NCI-H82 treated with DMSO at 0.1 percent for 48 hours (cell line): ENCODE measurements at regions not wholly inside any gene's neighbourhood (a gene's known extent, or its start where the extent isn't known, plus 50 kb on each side); places are given as distances from the start of the nearest gene placed in this dataset.

Experiments used
- DNase-seq: peaks from one replicate; lab custom pipeline; 2025; ENCODE audit not compliant: unreplicated experiment; lab: John Stamatoyannopoulos, UW

DNA sequence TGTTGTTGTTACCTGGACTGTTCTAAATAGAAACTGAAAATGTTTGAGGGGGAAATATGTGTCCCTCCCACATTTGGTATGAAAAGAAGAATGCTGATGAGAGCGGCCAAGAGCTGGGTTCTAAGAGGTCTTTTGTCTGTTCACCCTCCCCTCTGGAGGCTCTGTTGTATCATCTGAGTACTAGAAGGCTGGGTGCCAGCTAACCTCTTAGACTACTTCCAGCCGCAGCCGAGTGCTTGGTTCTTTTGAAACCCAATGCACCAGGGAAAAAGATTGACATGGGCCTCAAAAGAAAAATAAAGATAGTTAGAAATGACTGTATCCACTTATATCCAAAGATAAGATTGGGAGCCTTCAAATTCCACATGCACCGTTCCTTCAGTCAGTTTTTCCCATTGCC lies 255.9 kb downstream of the TXNL1 start:
- no peak for DNase-seq

DNA sequence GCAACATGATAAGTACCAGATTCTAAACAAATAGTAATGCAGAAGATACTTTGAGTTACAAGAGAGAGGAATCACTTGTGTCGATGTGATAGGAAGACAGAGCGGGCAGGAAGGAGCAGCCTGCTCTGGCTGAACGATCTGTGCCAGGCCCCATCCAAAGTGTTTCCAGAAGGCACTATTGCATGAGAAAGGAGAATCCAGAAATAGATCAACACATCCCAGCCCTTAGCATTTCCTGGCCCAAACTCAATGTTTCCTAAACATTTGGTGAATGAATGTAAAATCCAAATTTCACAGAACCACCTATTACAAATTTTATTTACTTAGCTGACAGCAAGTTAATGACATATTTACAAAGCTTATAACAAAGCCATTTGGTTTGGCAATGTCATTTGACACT lies 257.2 kb downstream of the TXNL1 start:
- no peak for DNase-seq

DNA sequence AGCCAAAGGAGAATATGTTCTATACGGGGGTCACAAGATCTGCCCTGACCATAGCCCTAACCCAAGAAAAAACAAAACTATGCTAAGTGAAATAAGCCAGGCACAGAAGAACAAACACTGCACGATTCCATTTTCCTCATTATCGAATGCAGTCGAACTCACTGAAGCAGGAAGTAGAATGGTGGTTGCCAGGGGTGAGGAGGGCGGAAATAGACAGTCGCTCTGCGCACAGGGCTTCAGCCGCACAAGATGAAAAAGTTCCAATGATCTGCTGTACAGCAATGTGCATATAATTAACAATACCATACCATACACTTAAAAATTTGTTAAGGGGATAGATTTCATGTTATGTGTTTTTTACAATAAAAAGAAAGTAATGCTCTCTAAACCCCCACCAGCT lies 257.7 kb downstream of the TXNL1 start:
- DNase-seq: no peak

DNA sequence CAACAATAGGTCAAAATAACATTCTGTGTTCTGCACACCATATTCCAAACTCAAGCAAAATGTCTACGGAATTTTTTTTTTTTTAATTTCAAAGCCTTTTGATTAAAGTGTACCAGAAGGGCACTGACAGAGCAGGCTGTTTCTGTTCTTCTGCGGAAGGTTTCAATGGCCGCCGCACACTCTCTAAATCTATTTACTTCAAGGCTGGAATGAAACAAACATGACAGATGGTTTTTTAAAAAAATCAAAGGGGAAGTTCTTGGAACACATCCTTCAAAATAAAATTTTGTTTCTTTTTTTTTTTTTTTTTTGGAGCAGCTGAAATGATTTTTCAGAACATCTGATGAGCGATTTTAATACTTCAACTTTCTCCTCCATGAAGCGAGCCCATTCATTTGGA lies 259.1 kb downstream of the TXNL1 start:
- DNase-seq: no peak

DNA sequence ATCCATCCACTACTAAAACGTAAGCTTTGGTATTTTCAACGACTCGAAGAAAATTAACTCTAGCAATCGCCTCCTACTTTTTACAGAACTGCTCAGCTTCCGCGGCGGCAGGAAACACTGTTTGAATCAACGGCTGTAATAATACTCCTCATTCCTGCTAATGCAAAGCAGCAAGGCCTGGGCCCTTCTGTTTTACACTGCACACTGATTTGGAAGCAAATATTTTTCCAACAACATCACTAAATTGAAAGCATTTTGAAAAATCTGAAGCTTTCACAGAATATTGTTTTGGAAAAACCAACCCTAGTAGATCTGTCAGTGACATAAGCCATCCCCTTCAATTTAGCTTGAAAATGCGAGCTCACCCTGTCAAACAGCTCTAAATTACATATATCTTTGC lies 261.2 kb downstream of the TXNL1 start:
- DNase-seq: no peak

DNA sequence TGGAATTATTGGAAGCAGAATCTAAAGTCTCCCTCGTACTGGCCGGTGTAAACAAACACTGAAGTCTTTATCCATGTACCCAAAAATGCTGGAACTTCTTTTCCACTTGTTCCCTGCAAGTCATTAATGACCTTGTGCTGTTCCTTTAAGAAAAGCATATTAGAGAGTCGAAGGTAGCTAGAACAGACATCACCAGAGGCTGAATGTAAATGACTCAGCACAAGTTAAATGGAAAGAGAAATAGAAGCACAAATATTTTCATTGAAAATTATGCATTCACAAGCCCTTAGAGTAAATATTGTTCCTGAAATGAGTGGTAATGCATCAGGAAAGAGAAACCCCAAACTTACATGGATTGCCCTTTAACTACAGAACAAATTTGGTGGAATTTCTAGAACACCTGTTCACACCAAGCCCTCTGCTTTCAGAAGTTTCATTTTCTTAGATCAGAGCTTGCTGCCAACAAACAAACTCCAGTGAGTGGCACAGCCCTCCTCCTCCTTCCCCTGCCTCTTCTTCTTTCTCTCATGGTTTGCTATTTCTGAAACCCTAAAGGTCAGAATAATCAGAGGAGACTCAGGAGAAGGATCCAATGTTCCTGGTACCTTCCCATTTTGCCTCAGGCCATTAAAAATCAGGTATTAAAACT lies 264.3 kb downstream of the TXNL1 start:
- no peak for DNase-seq

DNA sequence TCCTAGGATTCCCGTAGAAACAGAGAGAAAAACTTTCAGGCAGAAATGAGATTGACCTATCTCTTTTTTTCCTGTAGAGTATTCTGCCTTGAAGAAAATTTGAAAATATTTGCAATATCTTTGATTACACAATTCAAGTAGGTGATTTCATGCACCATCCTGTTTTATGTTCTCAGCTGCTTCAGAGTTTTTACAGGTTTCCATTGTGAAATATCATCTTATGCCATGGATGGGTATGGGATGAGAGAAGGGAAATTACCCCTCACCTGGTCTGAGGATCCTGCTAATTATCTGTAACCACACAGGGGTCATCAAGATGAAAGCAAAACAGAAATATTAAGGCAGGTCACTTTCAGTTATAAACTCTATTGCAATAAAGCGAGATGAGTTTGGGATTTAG lies 264.8 kb downstream of the TXNL1 start:
- DNase-seq: no peak

DNA sequence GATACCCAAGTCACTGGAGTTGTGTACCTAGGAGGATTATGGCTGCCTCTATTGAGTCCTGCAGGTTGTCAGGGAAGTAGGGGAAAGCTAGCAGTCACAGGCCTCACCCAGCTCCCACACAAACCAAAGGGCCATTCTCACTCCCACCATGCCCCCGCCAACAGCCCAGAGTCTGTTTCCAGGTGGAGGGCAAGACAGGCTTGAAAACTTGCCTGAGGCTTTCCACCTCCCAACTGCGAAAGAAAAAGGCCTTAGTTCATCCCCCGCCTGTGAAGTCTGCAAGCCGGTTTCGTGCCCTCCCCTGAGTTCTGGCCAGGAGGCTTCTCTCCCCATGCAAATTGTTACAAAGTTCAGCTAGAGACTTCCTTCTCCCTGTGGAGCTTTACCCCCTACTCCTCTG lies 270.3 kb downstream of the TXNL1 start:
- DNase-seq: no peak

DNA sequence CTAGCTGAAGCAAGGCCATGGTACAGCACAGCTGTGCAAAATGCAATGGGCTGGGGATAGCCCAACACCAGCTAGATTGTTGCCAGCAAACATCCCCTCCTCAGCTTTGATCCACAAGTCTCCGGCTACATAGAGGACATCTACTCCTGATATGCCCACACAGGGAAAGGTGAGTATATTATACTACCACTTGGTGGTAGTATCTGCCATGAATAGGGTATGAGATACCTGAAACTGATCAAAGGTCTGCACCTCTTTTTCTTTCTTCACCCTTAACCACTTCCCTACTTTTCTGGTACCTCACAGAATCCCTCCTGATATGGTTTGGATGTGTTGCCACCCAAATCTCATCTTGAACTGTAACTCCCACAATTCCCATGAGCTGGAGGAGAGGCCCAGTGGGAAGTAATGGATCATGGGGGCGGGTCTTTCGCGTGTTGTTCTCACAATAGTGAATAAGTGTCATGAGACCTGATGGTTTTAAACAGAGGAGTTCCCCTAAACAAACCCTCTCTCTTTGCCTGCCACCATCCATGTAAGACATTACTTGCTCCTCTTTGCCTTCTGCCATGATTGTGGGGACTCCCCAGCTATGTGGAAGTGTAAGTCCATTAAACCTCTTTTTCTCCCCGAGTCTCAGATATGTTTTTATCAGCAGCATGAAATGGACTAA lies 279.6 kb downstream of the TXNL1 start:
- DNase-seq: no peak

DNA sequence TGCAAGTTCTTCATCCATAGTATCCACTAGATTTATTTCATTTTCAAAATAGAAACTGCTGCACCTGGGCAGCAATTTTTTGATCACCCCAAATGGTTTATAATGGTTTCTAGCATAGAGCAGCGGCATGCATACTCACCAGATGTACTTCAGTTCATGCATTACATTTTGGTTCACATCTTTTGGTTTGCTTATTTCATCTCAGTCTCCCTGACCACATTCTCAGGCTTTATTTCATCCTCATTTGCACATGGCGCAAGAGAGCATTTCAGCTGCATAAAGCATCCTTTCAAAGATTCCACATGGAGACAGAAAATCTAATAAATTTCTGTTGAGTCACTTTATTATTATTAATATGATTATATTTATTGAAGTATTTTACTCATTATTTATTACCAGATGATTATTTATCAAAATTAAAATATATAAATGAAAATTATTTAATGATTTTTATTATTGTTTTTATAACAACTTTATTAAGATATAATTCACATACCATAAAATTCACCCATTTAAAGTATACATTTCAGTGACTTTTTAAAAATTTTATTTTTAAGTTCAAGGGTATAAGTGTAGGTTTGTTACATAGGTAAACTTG lies 284.6 kb downstream of the TXNL1 start:
- no peak for DNase-seq

DNA sequence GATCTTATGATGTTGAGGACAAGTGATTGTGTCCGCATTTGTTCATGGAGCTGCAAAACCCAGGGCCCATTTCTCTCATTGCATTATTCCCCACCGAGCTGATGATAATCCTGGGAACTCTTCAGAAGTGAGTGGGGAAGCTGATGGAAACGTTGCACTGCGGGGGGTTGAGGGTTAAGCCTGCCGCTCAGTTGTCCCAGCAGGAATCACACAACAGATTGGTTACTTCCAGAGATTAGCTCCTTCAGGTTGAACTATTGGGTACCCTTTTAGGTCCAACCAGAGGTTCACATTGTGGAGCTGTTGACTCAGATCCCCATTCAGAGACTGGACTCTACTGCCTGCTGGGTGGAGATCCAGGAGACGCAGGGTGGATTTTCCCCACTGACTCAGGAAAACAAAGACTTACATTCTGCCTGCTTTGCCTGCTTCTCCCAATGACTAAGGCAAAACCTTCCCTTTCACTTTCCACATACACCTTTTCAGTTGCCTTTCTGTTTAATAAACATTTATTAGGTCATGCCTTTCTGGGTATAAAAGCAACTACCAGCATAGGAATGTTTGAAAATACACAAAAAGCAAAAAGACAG lies 286.4 kb downstream of the TXNL1 start:
- no peak for DNase-seq

DNA sequence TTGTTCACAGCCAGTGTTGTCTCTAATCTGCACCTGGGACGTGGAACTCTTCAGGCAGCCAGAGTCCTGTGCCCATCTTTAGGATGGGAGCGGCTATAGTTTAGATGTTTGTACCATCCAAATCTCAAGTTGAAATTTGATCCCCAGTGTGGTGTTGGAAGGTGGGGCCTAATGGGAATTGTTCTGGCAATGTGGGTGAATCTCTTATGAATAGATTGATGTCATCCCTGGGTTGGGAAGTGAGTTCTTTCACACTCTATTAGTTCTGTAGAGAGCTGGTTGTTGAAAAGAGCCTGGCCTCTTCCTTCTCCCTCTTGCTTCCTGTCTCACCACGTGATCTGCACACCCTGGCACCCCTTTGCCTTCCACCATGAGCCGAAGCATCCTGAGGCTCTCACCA lies 300.9 kb downstream of the TXNL1 start:
- DNase-seq: no peak

DNA sequence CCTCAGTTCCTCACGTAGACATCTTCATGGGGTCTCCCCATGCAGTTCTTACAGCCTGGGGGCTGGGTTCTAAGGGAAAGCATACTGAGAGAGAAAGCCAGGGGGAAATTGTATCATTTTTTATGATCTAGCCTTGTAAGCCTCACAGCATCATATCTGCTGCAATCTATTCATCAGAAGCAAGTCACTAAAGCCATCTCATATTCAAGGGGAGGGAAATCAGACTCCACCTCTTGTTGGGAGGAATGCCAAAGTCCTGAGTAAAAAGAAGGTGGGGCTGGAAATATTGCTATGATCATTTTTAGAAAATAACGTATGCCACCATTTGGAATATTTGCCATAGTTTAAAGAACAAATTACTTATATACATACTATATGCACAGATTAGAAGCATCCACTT lies 304.6 kb downstream of the TXNL1 start:
- DNase-seq: no peak

DNA sequence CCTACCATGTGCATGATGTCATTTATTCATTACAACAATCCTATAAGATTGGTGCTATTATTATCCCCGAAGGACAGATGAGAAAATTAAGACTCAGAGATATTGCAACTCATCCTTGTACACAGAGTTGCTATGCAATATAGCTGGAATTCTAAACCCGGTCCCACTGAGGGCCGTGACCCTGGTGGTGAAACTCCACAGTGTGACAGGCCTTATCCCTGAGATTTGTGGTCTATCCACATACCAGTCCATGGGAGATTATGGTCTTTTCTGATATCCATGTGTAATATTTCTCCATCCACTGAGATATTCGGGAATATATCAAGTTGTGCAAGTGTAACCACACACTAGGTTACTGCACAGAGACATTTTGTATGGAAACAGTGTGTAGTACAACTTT lies 305.2 kb downstream of the TXNL1 start:
- no peak for DNase-seq

DNA sequence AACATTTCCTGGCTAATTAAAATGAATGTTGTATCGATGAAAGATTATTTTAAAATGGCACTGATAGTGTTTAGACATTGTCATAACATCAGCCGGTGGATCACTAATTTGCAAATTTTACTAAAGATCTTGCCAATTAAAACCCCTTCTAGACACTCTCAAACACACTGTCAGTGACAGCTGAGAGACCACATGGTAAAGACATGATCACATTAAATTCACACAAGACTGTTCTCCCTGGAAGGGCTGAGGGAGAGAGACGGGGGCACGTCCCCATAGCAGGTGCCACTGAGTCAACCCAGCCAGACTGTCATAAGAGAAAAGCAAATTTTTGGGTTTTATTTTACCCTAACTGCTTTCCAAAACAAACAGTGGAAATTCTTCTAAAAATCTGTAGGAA lies 306.0 kb downstream of the TXNL1 start:
- DNase-seq: no peak

DNA sequence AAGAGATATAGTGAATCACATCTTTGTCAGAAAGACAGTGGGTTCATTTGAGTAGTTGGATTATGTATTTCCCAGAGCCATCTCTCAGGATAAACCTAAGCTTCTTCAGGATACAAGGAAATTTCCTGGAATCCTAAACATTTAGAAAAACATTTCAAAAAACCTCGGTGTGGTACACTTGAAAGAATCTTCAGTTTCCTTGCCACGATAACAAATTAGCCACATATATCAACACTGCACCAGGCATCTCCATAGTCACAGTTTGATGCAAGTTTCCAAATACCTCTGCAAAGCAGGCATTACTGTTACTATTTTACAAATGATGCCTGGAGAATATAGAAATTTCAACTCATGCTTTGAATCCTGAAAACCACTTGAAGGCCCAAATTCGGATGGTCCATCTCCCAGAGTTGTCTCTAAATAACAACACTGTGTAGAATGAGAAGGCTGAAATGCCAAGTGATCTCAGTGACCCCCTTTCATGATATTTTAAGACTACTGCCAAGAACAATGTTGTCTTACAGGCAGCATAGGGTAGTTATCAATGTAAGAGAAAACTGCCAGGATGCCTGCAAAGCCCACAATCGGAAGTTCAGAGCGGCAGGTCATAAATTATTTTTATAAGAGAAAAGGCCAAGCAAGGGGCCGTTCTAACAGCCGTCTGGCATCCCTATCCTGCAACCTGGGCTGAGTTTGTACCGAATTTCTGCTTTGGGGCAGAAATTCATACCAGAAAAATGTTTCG lies 307.9 kb downstream of the TXNL1 start:
- no peak for DNase-seq

DNA sequence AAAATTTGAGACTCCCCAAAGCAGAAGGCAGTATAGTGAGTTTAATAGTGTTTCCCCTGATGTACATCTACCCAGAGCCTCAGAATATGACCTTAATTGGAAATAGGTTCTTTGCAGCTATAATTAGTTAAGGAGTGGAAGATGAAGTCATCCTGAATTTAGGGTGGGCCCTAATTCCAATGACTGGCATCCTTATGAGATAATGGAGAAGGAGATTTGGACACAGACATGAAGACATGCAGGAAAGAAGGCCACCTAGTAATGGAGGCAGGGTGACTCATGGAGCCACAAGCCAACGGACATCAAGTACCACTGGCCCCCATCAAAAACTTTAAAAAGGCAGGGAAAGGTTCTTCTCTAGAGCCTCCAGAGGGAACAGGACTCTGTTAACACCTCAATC lies 308.9 kb downstream of the TXNL1 start:
- DNase-seq: no peak

DNA sequence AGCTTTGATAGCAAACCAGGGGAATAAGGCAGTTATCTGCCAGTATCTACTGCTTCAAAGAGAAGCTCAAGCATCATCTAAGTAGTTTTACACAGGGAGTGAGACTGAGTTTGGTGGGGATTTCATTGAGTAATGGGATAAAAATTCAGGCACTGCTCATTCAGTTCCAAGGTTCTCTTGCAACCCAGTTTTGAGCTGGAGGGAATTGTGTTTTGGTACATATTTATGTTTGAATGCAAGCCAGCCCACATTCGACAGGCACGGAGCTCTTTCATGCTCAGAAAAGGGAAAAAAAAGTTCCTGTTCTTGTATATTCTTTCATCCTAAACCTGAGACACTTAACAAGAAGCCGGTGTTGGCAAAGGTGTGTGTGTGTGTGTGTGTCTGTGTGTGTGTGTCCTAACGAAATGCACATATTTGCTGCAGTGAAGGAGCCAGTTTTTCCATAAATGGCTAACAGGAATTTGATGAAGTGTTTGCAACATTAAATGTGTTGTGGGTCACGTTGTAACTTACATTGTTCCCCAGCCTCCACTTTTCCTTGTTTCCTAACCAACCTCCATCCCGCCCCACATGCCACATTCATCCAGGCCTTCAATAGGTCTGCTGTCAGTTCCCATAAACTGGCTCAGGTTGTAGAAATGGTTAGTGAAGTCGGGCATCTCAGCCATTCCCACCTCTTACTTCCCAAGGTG lies 311.1 kb downstream of the TXNL1 start:
- no peak for DNase-seq

DNA sequence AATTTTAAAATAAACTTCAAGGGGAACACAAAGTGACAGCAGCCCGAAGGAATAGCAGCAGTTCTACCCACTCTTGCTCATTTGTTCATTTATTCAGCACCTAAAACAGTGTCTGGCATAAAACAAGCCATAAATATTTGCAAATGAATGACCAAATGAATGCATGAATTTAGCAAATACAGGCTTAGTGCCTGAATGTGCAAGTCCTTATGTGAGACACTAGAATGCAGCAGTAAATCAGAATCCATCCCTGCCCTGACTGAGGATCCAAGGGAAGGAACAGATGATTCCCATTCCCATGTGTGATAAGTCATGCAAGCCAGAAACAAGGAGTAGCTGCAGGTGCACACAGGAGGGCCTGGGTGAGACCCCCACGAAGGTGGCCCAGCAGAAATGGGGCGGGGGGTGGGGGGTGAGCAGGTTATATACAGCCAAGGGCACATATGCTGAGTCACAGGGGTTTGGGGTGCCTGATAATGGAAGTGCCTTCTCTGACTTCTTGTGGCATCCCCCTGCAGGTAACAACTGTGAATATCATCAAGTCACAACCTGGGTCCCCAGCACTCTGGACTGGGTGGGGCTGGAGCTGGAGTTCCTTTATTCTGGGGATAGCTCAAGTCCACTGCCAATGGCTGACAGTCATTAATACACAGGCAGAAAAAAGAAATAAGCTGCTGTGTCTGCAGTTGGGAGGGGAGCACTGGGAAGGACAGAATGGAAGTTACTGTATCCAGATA lies 311.9 kb downstream of the TXNL1 start:
- no peak for DNase-seq

DNA sequence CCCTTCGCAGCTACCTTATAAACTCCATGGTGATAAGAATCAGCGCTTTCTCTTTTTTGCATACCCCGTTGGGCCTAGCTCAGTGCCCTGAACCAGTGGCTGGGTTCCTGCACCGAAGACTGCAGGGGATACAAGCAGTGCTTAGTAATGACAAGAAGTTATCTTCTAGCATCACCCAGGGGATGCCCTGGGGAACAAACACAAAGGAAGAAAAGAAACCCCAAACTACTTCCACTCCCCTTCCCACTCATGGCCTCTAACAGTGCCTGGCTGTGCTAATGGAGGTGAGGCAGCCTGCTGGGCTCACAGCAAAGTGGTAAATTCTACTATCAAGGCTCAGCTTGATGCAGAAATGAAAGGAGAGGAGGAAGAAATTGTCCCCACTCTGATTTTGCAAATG lies 314.7 kb downstream of the TXNL1 start:
- no peak for DNase-seq
